CD4-positive, alpha-beta T cell (primary cell): ENCODE measurements at regions not wholly inside any gene's neighbourhood (a gene's known extent, or its start where the extent isn't known, plus 50 kb on each side); places are given as distances from the start of the nearest gene placed in this dataset.
"Not testable (repeated sequence)": the region's sequence is repeated elsewhere in the genome, so short reads cannot be mapped to it uniquely, and the experiment has no call there.

Experiments used
- ATAC-seq: fragments of 200-7000 bp; cut with Tn5 transposase; one replicate; pipeline ENCODE4 v1.10.0; 2022; ENCODE audit warnings: mild to moderate bottlenecking; ENCODE audit not compliant: poor library complexity
- CTCF ChIA-PET: fragments of 350-600 bp; sonication (Branson Sonifier 250); formaldehyde crosslinking; loops from one replicate; lab custom pipeline; 2021; ENCODE audit warnings: antibody characterized with exemption, inconsistent platforms; lab: Charles Lee
- POLR2A ChIA-PET: fragments of 350-600 bp; sonication (Branson Sonifier 250); formaldehyde crosslinking; loops from one replicate; lab custom pipeline; 2021; ENCODE audit warnings: antibody characterized with exemption, inconsistent platforms; lab: Charles Lee
- DNase-seq, 14 experiments: peaks; one replicate each; pipeline ENCODE4 v3.0.0-alpha.2; 2013 to 2020; ENCODE audit warnings: mixed read lengths in 2 of 14
- H3K27ac ChIP-seq, 2 donors: one replicate each; pipeline versions ENCODE4 v1.5.1 to v1.7.0; 2013; ENCODE audit warnings: low read length in 2 of 2, low read depth in 1 of 2, mild to moderate bottlenecking in 1 of 2
- H3K27me3 ChIP-seq, 2 experiments: 1 replicate in 1 of 2; 2 replicates in 1 of 2; pipeline versions ENCODE4 v1.6.1 to v1.7.0; 2013; ENCODE audit warnings: low read length in 2 of 2, control low read depth in 1 of 2, mild to moderate bottlenecking in 1 of 2, moderate library complexity in 1 of 2; ENCODE audit not compliant: insufficient read depth in 2 of 2, control insufficient read depth in 1 of 2
- H3K36me3 ChIP-seq: one replicate; pipeline ENCODE4 v1.6.1; 2013; ENCODE audit warnings: low read length, control low read depth; ENCODE audit not compliant: insufficient read depth
- H3K4me1 ChIP-seq: one replicate; pipeline ENCODE4 v1.6.1; 2013; ENCODE audit warnings: low read length, control low read depth; ENCODE audit not compliant: insufficient read depth
- H3K4me3 ChIP-seq: one replicate; pipeline ENCODE4 v1.5.1; 2013; ENCODE audit warnings: mild to moderate bottlenecking, low read length, moderate library complexity
- H3K9me3 ChIP-seq, 2 experiments: 1 replicate in 1 of 2; 2 replicates in 1 of 2; pipeline versions ENCODE4 v1.6.1 to v1.7.0; 2013; ENCODE audit warnings: low read length in 2 of 2, mild to moderate bottlenecking in 2 of 2, control low read depth in 1 of 2, moderate library complexity in 1 of 2; ENCODE audit not compliant: control insufficient read depth in 1 of 2, insufficient read depth in 1 of 2
- H3K27ac Mint-ChIP-seq: one replicate; pipeline ENCODE4 v1.8.0; 2020; ENCODE audit warnings: mixed read lengths
- H3K27me3 Mint-ChIP-seq: one replicate; pipeline ENCODE4 v1.8.0; 2021; ENCODE audit warnings: mixed read lengths
- H3K36me3 Mint-ChIP-seq: one replicate; pipeline ENCODE4 v1.8.0; 2021; ENCODE audit warnings: low read depth, mixed read lengths
- H3K4me1 Mint-ChIP-seq: one replicate; pipeline ENCODE4 v1.8.0; 2021; ENCODE audit warnings: low read depth, mixed read lengths
- H3K4me3 Mint-ChIP-seq: one replicate; pipeline ENCODE4 v1.8.0; 2020; ENCODE audit warnings: mild to moderate bottlenecking, mixed read lengths
- H3K9me3 Mint-ChIP-seq: one replicate; pipeline ENCODE4 v1.8.0; 2020; ENCODE audit warnings: mixed read lengths
- CTCF ChIP-seq: fragments of 200-600 bp; IDR thresholded peaks from one replicate; pipeline ENCODE4 v1.8.0; 2022; ENCODE audit warnings: antibody characterized with exemption, mild to moderate bottlenecking
- intact Hi-C, 2 experiments: fragments of 100-400 bp; cut with DNase I in 1 of 2; cut with micrococcal nuclease in 1 of 2; formaldehyde crosslinking; loops; one replicate each; pipeline versions ENCODE4 v1.15.1 to v1.9.0; 2023 to 2025; cut with DNase I, micrococcal nuclease

- DNase-seq (no peak), ATAC-seq (no peak)
- POLR2A ChIA-PET, result no interaction called here
- H3K4me3 ChIP-seq, result no peak overlapping the region
- CTCF ChIA-PET, result no interaction called here
- peaks cover 0 to 2% of the 10 kb centered on the region in 2 experiments for H3K27me3 ChIP-seq
- peaks cover 24% of the 10 kb centered on the region for H3K27me3 Mint-ChIP-seq
- peaks cover 0 to 9% of the 10 kb centered on the region in 2 experiments for H3K9me3 ChIP-seq
- no peaks in the 10 kb centered on the region for H3K36me3 Mint-ChIP-seq
- H3K36me3 ChIP-seq, result no peaks in the 10 kb centered on the region
- intact Hi-C loops, result no loop called here
- no peaks in the 10 kb centered on the region for H3K4me1 Mint-ChIP-seq
- H3K4me3 Mint-ChIP-seq, result no peak overlapping the region
- no peak for TF ChIP-seq CTCF
- H3K4me1 ChIP-seq, result no peaks in the 10 kb centered on the region
- no peaks in the 10 kb centered on the region for H3K9me3 Mint-ChIP-seq
- no peak overlapping the region for H3K27ac Mint-ChIP-seq
- H3K27ac ChIP-seq, result no peak overlapping the region
These were observed 60.3 kb upstream of the LYZL1 start for GRCh38 chr10:29228562-29228961.

GRCh38 chr10:29229258-29229705 lies 59.6 kb upstream of the LYZL1 start:
- ChIA-PET CTCF (no interaction called here), POLR2A (no interaction called here)
- intact Hi-C loops, result no loop called here
- H3K36me3 ChIP-seq, result no peaks in the 10 kb centered on the region
- Mint-ChIP-seq H3K9me3 (no peaks in the 10 kb centered on the region), H3K27ac (no peak overlapping the region), H3K27me3 (peaks cover 24% of the 10 kb centered on the region), H3K4me1 (no peaks in the 10 kb centered on the region), H3K4me3 (no peak overlapping the region), H3K36me3 (no peaks in the 10 kb centered on the region)
- no peak for ATAC-seq
- TF ChIP-seq CTCF, result no peak
- no peak for DNase-seq
- no peak overlapping the region for H3K27ac ChIP-seq
- no peaks in the 10 kb centered on the region for H3K4me1 ChIP-seq
- H3K4me3 ChIP-seq, result no peak overlapping the region
- peaks cover 0 to 2% of the 10 kb centered on the region in 2 experiments for H3K27me3 ChIP-seq
- peaks cover 0 to 9% of the 10 kb centered on the region in 2 experiments for H3K9me3 ChIP-seq

GRCh38 chr10:29236910-29237309 lies 52.0 kb upstream of the LYZL1 start:
- H3K27me3 ChIP-seq, intact Hi-C loops, H3K36me3 Mint-ChIP-seq, H3K36me3 ChIP-seq, POLR2A ChIA-PET, H3K27ac ChIP-seq, H3K27ac Mint-ChIP-seq, H3K4me1 Mint-ChIP-seq, H3K4me1 ChIP-seq, H3K27me3 Mint-ChIP-seq, ATAC-seq, H3K4me3 Mint-ChIP-seq, H3K9me3 Mint-ChIP-seq, H3K9me3 ChIP-seq, DNase-seq, CTCF ChIA-PET, H3K4me3 ChIP-seq: not testable (repeated sequence)

- H3K27me3 Mint-ChIP-seq, result peaks cover 10% of the 10 kb centered on the region
- no peak overlapping the region for H3K4me3 ChIP-seq
- H3K9me3 ChIP-seq, result no peaks in the 10 kb centered on the region
- no peak for DNase-seq
- H3K36me3 Mint-ChIP-seq, result no peaks in the 10 kb centered on the region
- H3K4me3 Mint-ChIP-seq, result no peak overlapping the region
- ChIA-PET CTCF (no interaction called here), POLR2A (no interaction called here)
- H3K27ac ChIP-seq, result no peak overlapping the region
- no peak overlapping the region for H3K27ac Mint-ChIP-seq
- H3K36me3 ChIP-seq, result no peaks in the 10 kb centered on the region
- no peak for TF ChIP-seq CTCF
- intact Hi-C loops, result no loop called here
- H3K27me3 ChIP-seq, result peaks cover 0 to 2% of the 10 kb centered on the region in 2 experiments
- no peaks in the 10 kb centered on the region for H3K4me1 Mint-ChIP-seq
- no peak for ATAC-seq
- no peaks in the 10 kb centered on the region for H3K4me1 ChIP-seq
- H3K9me3 Mint-ChIP-seq, result no peaks in the 10 kb centered on the region
These were observed 51.1 kb upstream of the LYZL1 start for GRCh38 chr10:29237786-29238185.
